HT1080 (cell line): ENCODE measurements at regions not wholly inside any gene's neighbourhood (a gene's known extent, or its start where the extent isn't known, plus 50 kb on each side); places are given as distances from the start of the nearest gene placed in this dataset.

Experiments used
- DNase-seq: peaks from one replicate; pipeline ENCODE4 v3.0.0-alpha.2; 2015; ENCODE audit warnings: low read depth

DNA sequence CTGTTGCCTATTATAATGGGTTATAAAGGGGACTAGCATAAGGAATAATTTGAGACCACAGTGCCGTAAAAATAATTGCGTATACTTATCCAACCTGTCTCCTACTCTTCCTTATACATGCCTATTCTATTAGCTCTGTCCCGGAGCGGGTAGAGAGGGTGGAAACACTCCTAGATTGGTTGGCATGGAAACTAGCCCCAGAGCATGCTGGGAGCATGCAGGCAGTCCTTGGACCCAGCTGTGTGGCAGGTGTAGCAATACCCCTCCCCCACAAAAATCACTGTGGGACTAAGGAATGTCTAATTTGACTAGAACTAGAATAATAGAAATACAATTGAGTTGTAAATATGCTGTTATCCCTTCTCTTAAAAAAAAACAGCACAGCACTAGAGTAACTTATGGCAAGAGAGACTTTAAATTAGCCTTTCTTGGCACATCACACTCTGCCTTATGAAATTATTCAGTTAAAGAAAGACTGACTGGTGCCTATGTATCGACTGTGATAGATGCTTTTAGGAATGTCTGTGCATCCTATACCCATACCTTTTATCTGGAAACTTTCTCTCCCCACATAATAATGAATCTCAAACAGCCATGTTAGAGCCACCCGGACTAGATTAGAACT, 244.0 kb upstream of the DAAM1 start:
- DNase-seq = no peak

DNA sequence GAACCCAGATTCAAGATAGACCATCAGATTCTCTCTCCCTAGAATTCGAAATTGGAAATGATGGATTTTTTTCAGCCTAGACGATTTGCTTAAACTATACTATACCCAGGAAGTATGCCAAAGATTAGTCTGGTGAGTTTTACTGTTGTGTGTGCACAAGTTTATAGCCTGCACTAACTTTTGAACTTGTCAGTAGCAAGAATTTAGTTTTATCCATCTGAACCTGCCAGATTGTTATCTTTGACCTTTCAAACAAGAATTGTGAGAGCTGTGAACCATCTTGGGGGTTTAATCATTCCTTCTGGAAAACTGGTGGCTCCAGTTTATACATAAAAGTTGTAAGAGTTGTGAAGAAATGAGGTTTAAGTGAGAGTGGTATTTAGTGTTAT, 243.5 kb upstream of the DAAM1 start:
- no peak for DNase-seq

DNA sequence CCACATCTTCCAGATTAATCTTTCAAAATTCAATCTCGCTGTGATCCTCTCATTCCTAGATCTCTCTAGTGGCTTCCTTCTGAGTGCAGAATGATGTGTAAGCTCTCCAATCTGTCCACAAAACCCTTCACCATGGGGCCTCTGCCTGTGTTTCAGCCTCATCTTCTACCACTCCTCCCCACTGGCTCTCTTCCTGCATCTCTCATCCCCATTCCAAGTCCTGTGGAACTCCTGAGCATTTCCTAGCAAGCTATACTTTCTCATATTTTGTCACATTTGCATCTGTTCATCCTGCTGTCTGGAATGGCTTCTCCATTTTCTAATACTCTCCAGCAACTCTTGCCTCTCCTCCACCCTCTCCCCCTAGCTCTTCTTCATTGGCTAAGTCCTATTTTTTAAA, 242.0 kb upstream of the DAAM1 start:
- DNase-seq = no peak

DNA sequence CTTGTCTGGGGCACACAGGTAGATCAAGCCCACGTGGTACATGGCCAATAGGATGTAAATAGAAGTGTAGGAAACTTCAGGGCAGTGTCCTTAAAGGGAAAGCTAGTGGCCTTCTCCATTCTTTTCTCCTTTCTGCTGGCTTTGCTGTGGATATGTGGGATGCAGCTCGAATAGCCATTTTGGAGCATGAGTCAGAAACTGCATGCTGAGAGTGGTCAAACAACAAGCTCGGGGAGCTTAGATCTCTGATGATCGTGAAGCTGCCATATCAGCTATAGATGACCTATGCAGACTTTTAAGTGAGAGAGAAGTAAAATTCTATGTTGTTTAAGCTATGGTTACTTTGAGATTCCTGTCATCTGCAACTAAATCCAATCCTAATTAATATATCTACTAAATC, 241.3 kb upstream of the DAAM1 start:
- no peak for DNase-seq

DNA sequence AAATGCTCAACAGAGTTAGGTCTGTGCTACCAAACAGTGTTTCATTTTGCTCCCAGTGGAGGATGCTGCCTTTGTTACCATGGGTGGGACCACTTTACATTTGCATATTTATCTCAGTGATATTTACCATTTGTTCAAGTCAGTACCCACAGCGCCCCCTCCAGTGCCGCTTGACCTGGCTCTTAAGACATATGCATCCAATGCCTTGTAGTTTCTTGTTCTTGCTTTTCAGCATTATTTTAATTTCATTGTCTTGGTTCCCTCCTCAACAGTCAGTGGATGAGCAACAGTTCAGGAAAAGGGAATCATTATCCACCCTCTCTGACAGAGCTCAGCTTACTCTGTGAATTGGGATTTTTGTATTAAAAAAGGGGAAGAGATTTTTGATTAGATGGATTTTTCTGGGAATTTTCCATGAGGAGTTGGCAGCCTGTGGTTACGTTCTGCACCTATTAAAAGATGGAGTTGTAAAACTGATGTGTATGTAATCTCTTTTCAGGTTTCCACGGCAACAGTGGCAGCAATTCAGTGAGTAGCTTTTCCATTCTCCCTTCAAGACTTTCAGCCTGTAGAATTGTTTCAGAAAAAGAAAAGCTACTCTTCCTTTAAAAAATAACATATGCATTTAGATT, 240.5 kb upstream of the DAAM1 start:
- DNase-seq = no peak

DNA sequence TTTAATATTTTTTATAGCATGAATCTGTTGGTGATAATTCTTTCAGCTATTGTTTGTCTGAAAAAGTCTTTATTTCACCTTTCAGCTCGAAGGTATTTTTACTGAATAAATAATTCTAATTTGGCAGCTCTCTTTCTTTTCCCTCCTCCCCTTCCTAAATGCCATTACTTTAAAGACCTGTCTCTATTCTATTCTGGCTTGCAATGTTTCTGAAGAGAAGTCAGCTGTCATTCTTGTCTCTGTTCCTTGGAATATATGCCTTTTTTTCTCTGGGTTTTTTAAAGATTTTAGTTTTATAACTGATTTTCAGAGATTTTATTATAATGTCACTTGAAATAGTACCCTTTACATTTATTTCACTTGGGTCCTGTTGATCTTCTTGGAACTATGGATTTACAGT, 237.9 kb upstream of the DAAM1 start:
- DNase-seq = no peak

DNA sequence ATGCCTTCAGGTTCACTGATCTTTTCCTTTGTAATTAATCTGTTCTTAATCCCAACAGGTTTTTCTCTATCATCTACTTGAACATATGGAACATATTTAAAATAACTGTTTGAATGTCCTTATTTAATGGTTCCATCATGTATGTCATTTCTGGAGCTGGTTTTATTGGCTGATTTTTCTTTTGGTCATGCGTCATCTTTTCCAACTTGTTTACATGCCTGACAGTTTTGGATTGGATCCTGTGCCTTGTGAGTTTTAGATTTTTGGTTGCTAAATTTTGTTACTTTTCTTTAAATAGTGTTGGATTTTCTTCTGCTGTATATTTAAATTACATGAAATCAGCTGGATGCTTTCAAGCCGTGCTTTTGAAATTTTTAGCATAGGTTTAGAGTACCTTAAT, 237.3 kb upstream of the DAAM1 start:
- no peak for DNase-seq

DNA sequence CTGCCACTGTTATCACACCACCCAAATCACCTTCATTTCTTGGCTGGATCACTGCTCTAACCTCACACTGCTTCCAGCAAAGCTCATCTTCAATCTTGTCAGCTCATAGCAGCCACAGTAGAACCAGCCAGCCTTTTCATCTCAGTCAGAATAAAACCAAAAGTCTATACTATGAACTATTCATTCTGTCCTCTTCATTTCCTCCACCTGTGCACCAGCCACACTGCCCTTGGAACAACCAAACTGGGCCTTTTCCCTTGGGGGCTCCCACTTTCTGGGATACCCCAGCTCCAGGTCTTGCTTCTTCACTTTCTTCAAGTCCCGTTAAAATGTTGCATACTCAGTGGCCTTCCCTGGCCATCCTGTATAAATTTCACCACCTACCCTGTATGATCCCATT, 234.4 kb upstream of the DAAM1 start:
- no peak for DNase-seq

DNA sequence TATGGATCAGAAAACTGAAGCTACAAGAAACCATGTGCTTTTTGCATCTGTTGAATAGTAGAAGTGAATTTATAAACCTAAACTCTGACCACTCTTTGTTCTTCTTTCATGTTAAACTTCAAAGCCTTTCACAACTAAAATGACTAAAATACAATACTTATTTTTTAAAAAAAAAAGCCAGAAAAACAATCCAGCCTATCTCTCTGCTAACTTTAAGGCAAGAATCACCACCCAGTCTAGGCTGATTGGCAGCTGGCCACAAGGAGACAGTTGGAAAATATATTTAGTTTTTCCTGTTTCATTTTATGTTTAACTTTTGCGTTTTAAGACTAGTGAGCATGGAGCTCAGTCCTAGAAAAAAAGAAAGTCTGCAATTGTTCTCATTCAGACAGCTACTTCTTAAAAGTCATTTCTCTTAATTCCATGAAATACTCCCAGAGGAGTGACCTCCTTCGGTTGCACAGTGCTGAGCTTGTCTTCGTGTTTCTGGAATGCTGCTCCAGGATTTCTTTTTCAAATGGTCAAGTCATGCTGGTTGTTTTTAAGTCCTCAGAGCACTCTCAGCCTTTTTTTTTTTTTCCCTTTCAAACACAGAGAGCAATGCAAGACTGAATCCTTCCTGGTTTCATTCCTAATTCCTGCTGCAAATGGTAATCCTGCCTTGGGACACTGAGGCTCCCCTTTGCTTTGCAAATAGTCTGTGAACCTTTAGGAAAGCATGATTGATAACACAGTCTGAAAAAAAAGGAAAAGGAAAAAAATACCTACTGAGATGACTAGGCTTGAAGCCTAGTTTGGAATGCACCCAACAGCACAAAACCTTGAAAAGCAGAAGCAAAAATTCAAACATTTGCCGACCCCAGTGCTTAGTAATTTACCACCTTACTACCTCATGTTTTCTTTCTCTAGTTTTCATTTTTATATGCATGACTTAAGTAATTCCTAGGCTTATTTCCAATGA, 233.3 kb upstream of the DAAM1 start:
- DNase-seq = no peak

DNA sequence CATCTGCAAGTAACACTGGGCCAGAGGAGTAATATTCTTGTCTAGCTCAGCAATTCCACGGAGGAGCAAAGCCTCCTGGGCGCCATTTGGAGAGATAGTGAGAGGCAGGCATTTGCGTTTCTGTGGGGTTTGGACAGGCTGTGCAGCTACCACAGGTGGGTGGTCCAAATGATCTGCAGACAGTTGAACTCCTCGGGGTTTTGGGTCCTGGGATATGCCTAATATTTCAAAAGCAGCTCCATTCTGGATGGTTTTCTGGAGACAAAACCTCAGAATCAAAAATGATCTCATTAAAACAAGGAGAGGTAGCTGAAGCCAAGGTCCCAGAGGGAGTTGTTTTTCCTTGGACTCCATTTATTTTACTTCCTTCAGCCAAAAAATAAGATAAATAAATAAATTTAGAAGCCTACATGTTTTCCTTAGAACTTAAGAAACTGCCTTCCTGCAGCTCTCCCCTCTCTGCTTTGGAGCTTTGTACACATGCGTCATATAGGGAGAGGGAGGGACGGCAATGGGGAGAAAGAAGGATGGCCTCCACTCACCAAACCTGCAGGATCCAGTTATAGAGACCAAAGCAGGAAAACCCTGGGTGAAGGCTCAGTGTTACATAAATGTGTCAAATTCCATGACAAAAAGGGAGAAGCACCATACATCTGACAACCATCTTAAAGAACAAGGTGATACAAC, 227.3 kb upstream of the DAAM1 start:
- no peak for DNase-seq

DNA sequence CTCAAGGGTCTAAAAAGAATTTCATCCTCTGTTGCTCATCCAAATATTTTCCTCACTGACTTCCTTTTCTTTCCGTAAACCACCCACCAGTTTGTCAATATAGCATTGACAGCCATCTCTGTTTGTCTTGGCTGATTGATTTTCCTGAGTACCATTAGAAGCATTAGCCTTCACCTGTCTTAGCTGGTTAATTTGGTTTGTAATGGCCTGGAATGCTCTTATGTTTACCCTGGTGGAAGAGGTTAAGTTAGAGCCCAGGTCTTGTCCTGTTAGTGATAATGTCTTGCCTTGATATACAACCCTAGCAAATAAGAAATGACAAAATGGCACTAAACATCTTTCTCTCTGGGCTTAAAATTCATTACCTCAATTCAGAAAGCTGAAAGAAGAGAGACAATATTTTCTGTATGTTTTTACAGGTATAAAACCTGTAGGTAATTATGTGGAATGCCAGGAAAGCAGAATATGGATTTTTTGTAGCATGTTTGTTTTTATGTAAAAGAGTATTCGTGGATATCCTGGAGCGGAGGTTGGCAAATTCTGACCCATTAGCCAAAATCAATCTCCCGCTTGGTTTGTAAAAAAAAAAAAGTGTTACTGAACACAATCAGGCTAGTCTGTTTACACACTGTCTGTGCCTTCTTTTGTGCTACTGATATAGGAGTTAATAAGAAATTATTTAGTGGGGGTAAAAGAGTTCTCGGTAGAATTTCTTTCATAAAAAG, 224.4 kb upstream of the DAAM1 start:
- no peak for DNase-seq

DNA sequence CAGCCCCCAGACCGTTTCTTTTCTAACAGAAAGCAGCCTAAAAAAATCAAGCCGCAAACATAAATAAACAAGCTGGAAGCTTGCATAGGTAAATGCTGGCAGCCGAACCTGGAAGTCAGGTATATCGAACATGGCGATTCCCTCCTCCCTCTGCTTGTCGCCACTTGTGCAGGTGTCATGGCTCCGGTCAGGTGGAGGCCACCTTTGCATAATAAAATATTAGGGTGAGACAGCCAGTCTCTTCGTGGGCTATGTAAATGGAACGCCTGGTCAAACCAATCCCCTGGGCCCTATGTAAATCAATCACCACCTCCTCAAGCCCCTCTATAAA, 223.9 kb upstream of the DAAM1 start:
- DNase-seq = no peak

DNA sequence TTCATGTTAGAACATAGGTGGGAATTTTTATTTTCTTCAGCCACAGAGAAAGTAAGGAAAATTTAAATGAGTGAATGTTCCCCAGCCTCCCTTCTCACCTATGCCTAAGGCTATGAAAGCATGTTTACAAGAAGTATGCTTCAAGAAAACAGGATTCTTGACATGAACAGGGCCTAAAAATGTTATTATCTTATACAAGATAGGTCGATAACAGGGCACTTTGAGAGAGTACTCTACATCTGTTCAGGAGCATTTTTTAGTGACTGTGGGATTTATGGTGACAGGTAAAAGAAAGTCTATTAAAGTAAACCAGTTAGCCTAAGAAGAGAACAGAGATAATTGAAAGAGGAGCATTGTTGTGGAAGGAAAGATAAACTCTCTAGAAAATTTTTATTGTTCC, 222.9 kb upstream of the DAAM1 start:
- DNase-seq = no peak

DNA sequence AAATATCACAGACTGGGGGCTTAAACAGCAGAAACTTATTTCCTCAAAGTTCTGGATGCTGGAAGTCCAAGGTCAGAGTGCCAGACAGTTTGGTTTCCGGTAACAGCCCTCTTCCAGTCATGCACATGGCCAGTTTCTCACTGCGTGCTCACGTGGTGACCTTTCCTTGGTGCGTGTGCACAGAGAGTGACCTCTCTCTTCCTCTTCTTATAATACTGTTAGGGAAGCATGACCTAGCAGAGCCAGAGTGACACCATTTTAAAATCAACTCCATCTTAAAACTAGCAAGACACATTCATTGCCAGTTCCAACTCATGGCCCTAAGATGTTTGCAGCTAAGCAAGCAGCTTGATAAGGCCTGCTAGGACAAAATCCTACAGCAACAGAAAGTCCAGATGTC, 221.5 kb upstream of the DAAM1 start:
- DNase-seq = no peak

DNA sequence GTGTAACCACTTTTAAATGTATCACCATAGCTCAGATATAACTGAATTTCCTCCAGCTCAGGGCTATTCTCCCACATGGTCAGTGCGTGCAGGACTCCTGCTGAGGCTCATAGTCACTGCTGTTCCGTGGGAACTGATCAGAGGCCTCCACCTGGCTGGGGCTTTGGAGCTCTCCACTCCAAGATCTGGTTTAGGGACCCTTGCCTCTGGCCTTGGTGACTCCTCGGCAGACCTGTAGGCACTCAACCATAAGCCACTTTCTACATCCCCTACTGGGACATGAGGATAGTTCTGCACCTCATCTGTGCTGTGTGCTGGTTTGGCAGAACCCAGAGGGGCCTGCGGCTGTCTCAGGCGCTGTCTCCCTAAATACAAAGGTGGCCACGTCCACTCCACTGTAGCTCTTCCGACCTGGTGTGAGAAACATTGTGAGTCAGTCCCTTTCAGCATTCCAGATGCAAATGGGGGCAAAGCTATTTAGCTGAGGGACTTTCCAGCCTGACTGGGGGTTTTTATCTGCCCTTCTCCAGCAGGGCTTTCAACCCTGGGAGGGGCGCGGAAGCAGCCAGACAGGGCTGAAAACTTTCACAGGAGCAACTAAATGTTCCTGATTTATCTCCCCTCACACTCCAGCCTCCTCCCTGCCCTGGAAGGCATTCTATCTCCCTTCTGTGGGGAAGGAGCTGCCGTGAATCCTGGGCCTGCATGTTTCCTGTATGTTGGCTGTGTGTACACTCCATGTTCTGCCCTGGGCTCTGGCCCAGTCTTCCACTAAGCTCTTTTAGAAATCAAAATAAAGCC, 218.3 kb upstream of the DAAM1 start:
- DNase-seq = no peak

DNA sequence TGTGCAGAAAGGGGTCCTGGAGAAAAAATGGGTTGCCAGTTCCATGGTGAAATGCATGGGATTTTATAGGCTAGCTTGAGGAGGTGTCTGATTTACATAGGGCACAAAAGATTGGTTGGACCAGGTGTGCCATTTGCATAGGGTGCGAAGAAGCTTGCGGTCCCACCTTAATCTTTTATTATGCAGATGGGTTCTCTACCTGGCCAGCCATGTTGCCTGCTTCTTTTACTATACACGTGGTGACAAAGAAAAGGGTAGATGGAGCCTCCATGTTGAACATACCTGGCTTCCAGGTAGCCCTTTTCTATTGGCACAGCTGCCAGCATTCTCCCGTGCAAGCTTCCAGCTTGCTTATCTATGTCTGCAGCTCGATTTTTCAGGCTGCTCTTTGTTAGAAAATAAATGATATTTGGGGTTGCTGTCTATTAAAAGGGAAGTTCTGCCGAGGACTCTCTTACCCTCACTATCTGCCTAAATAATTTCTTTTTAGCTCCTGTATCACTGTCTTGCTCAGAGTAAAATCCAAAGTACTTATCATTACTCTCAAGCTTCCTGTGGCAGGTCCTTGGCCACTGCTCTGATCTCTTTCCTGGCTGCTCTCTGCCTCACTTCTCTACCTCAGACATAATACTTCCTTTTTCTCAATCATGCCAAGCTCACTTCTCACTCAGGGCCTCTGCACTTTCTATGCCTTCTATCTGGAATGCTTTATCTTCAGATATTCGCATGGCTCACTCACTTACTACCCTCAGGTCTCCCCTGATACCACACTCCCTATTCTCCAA, 216.0 kb upstream of the DAAM1 start:
- DNase-seq = no peak

DNA sequence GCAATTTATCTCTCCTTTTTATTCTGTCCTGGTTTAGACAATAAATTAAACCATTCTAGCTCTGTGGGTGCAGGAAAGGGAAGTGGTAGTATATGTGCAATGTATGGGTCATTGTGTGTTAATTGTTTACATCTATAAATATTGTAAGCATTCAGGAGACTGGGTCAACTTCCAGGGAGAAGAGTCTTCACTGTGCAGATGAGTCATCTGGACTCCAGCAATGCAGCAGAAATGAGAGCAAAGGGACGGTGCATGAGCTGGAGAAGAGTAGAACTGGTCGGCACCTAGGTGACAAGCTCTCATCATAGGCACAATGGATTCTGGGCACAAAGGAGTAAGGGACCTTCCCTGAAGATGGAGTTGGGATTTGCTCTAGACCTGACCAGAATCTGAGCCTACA, 211.1 kb upstream of the DAAM1 start:
- peak; percentile 18 for DNase-seq

DNA sequence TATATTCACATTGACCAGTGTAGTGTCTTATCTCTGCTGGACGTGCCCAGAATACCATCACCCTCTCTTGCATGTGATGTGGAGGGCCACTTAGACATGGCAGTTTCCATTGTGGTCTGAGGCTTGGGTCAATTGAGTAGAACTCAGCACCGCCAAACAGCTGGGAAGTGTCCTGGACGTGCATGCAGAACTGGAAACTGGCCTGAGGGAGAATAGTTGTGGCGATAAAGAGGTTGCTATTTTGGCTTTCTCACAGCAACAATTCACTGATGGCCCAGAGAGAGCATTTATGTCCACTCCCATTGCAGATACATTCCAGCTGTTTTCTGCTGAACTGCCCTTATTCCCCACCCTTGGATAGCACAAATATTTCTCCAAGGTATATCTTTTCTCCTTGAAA, 210.1 kb upstream of the DAAM1 start:
- no peak for DNase-seq

DNA sequence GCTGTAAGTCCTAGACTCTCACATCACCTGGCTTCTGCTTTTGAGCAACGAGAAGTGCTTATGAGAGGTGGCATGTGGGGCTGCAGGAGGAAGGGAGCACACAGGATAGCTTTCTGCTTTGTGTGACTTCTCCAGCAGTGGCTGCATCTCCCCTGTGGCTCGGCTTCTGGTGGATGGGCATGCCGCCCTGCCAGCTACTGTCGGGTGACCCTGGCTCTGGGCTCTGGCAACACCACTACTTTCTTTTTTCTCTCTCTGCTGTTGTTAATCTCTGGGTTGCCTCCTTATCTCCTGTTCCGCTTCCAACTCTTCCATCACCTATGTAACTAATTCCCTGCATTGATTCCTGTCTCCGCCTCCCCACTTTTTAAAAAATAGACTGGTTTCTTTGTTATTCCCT, 209.1 kb upstream of the DAAM1 start:
- DNase-seq = no peak

DNA sequence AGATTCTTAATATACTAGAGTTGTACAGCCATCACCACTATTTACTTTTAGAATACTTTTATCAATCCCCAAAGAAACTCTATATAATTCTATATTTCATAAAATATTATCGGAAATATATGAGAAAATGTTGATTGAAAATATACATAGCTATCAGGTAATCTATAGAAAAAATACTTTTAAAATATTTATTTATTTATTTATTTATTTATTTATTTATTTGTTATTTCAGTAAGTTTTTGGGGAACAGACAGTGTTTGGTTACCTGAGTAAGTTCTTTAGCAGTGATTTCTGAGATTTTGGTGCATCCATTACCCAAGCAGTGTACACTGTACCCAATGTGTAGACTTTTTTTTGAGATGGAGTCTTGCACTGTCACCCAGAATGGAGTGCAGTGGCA, 206.6 kb upstream of the DAAM1 start:
- DNase-seq = no peak
